Endothelial cell of umbilical vein (primary cell): ENCODE measurements at regions not wholly inside any gene's neighbourhood (a gene's known extent, or its start where the extent isn't known, plus 50 kb on each side); places are given as distances from the start of the nearest gene placed in this dataset.

Source experiments
- BruUV-seq: library from RNA; stranded (reverse); fragments of 400-500 nt; replicated peaks from 2 replicates; lab custom pipeline; 2021; lab: Mats Ljungman, UMichigan
- CTCF ChIA-PET: fragments of 300-600, 350-600 bp; sonication (Branson Sonifier 250); formaldehyde crosslinking; loops from one replicate; lab custom pipeline; 2021; ENCODE audit warnings: antibody characterized with exemption, inconsistent platforms; lab: Charles Lee
- POLR2A ChIA-PET: fragments of 300-600, 350-600 bp; sonication (Branson Sonifier 250); formaldehyde crosslinking; loops from one replicate; lab custom pipeline; 2021; ENCODE audit warnings: antibody characterized with exemption, inconsistent platforms; lab: Charles Lee
- DNase-seq: peaks from one replicate; pipeline ENCODE4 v3.0.0-alpha.2; 2011; ENCODE audit warnings: low read depth, low spot score
- FAIRE-seq: peaks from 2 replicates; lab custom pipeline; 2011; peaks lifted over from hg19 to GRCh38; lab: Jason Lieb, UNC
- H2AFZ ChIP-seq: 2 replicates; pipeline ENCODE4 v1.6.0; 2012; ENCODE audit warnings: low read depth, low read length, control low read depth, inconsistent platforms
- H3K27ac ChIP-seq: 2 replicates; pipeline ENCODE4 v1.5.1; 2011; ENCODE audit warnings: low read depth, mild to moderate bottlenecking, control low read depth, low read length, moderate library complexity; ENCODE audit not compliant: insufficient read depth
- H3K27me3 ChIP-seq, 2 experiments: 2 replicates each; pipeline versions ENCODE4 v1.6.0 to v1.6.1; 2011; ENCODE audit warnings: low read length in 2 of 2, mixed read lengths in 1 of 2; ENCODE audit not compliant: control insufficient read depth in 2 of 2, insufficient read depth in 2 of 2
- H3K36me3 ChIP-seq, 2 experiments: 2 replicates in 1 of 2; 3 replicates in 1 of 2; pipeline ENCODE4 v1.5.1; 2011; ENCODE audit warnings: low read length in 2 of 2, mild to moderate bottlenecking in 1 of 2, moderate library complexity in 1 of 2; ENCODE audit not compliant: control insufficient read depth in 2 of 2, insufficient read depth in 2 of 2; ENCODE audit errors: extremely low read depth in 1 of 2
- H3K4me1 ChIP-seq: 3 replicates; pipeline ENCODE4 v1.5.1; 2011; ENCODE audit warnings: mild to moderate bottlenecking, low read length; ENCODE audit not compliant: control insufficient read depth, insufficient read depth; ENCODE audit errors: extremely low read depth
- H3K4me2 ChIP-seq: 2 replicates; pipeline ENCODE4 v1.6.1; 2011; ENCODE audit warnings: low read length, control low read depth, mixed read lengths; ENCODE audit not compliant: insufficient read depth
- H3K4me3 ChIP-seq, 3 experiments: fragments of 200-600 bp in 1 of 3; sonication (generic), shearing (Covaris generic) in 1 of 3; replicated peaks in 1 of 3; 2 replicates each; pipeline ENCODE4 v1.5.1; 2011 to 2016; ENCODE audit warnings: control low read depth in 3 of 3, low read length in 3 of 3, mild to moderate bottlenecking in 2 of 3, inconsistent platforms in 1 of 3, low read depth in 1 of 3, moderate library complexity in 1 of 3; ENCODE audit not compliant: insufficient read depth in 1 of 3
- H3K79me2 ChIP-seq: 2 replicates; pipeline ENCODE4 v1.6.0; 2012; ENCODE audit warnings: low read length, inconsistent platforms; ENCODE audit not compliant: control insufficient read depth, insufficient read depth
- H3K9ac ChIP-seq: replicated peaks from 2 replicates; pipeline ENCODE3; 2011; ENCODE audit warnings: low read length, control low read depth; ENCODE audit not compliant: insufficient read depth; ENCODE audit errors: extremely low read depth
- H3K9me1 ChIP-seq: replicated peaks from 3 replicates; pipeline ENCODE4 v1.6.0; 2011; ENCODE audit warnings: mild to moderate bottlenecking, low read length; ENCODE audit not compliant: control insufficient read depth, insufficient read depth; ENCODE audit errors: extremely low read depth
- H3K9me3 ChIP-seq: replicated peaks from 2 replicates; pipeline ENCODE4 v1.5.1; 2012; ENCODE audit warnings: low read length, inconsistent platforms; ENCODE audit not compliant: control insufficient read depth, insufficient read depth
- H4K20me1 ChIP-seq: replicated peaks from 2 replicates; pipeline ENCODE3; 2011; ENCODE audit warnings: mild to moderate bottlenecking, low read length; ENCODE audit not compliant: control insufficient read depth, insufficient read depth; ENCODE audit errors: extremely low read depth
- EZH2 ChIP-seq: IDR thresholded peaks from 2 replicates; pipeline ENCODE4 v1.6.1; 2012; ENCODE audit warnings: borderline replicate concordance, low read depth, mild to moderate bottlenecking, moderate library complexity, low read length, inconsistent platforms; ENCODE audit not compliant: severe bottlenecking
- FOS ChIP-seq: IDR thresholded peaks from 2 replicates; pipeline ENCODE4 v1.6.1; 2011; ENCODE audit warnings: mild to moderate bottlenecking, low read length, moderate library complexity, borderline replicate concordance; ENCODE audit not compliant: insufficient read depth
- GATA2 ChIP-seq: IDR thresholded peaks from 2 replicates; pipeline ENCODE4 v1.7.0; 2011; ENCODE audit warnings: low read depth, mild to moderate bottlenecking, moderate library complexity, mixed read lengths, low read length; ENCODE audit not compliant: insufficient read length, insufficient read depth
- JUN ChIP-seq: IDR thresholded peaks from 2 replicates; pipeline ENCODE4 v1.6.1; 2011; ENCODE audit warnings: borderline replicate concordance, low read depth; ENCODE audit not compliant: insufficient read length, insufficient read depth
- MYC ChIP-seq: IDR thresholded peaks from one replicate; pipeline ENCODE4 v1.6.1; 2011; ENCODE audit warnings: mild to moderate bottlenecking, low read depth, low read length
- POLR2A ChIP-seq: IDR thresholded peaks from 2 replicates; pipeline ENCODE4 v1.6.1; 2012; ENCODE audit warnings: low read depth, mild to moderate bottlenecking, control low read depth, low read length
- POLR2AphosphoS5 ChIP-seq: IDR thresholded peaks from 2 replicates; pipeline ENCODE4 v1.6.1; 2012; ENCODE audit warnings: low read depth, mild to moderate bottlenecking, control low read depth, low read length, moderate library complexity; ENCODE audit not compliant: insufficient read depth
- dilution Hi-C: fragments of 300-500 bp; cut with MboI; formaldehyde crosslinking; loops from one replicate; pipeline ENCODE4 v1.15.0; 2019; ENCODE audit warnings: low sequenced_read_pairs; ENCODE audit not compliant: extremely low pct_ligation_motif_present
- intact Hi-C: fragments of 100-400 bp; cut with micrococcal nuclease; formaldehyde crosslinking; loops from one replicate; pipeline ENCODE4 v1.10.0; 2022
- TF ChIP-seq, protein P1 (sequence below): IDR thresholded peaks from 2 replicates; pipeline ENCODE4 v1.6.1; 2011; ENCODE audit not compliant: insufficient read depth, insufficient read length

DNA sequence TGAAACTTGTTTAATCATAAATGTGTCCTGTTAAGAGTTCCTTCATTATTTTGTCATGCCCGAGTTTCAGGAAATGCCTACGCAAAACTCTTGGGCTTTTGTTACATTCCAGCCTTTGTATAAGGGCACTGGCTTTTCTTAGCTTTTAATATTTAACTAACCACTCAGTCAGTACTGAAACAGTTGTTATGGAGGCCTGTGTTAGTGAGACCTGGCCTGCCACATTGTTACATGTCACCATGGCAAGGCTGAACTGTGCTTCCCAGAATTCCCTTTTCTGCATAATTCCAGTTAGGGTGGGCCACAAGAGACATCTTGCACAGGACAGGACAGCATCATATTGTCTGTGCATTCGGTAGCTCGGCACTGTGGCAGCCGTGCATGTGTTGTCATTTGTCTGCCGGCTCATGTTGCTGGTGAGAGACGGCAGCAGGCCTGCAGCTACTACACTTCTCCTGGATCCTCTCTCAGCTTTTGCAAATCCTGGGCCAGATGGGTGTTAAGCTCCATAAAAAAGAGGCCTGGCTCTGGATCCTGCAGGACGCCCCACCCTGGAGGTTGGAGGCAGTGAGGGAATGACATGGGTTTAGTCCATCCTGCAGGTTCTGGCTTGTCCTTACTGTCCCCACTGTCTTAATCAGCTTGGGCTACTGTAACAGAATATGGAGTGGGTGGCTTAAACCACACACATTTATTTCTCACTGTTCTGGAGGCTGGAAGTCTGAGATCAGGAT, 128.8 kb upstream of the DTNBP1 start:
- ChIA-PET POLR2A (no interaction called here), CTCF (interaction anchor here (1.4 kb wide), 1 partner anchor 337 kb away, joined by 4 read pairs; the partner anchor contains the start of gene MYLIP)
- H3K4me3 ChIP-seq, result no peak overlapping the region
- FAIRE-seq (no peak), DNase-seq (peak; percentile 11)
- TF ChIP-seq POLR2A (no peak), FOS (no peak), MYC (no peak)
- H3K4me1 ChIP-seq, result no peaks in the 10 kb centered on the region
- H3K79me2 ChIP-seq, result no peaks in the 10 kb centered on the region
- intact Hi-C loops, result no loop called here
- BruUV-seq, result no TSS peak
- no peak overlapping the region for H3K27ac ChIP-seq
- no peaks in the 10 kb centered on the region for H3K9me3 ChIP-seq
- no peak overlapping the region for H3K9ac ChIP-seq
- H2AFZ ChIP-seq, result no peak overlapping the region
- no peaks in the 10 kb centered on the region for H3K27me3 ChIP-seq
- dilution Hi-C loops, result no loop called here
- no peak overlapping the region for H3K4me2 ChIP-seq
- no peaks in the 10 kb centered on the region for H3K36me3 ChIP-seq
- H3K9me1 ChIP-seq, result no peaks in the 10 kb centered on the region
- H4K20me1 ChIP-seq, result no peaks in the 10 kb centered on the region

DNA sequence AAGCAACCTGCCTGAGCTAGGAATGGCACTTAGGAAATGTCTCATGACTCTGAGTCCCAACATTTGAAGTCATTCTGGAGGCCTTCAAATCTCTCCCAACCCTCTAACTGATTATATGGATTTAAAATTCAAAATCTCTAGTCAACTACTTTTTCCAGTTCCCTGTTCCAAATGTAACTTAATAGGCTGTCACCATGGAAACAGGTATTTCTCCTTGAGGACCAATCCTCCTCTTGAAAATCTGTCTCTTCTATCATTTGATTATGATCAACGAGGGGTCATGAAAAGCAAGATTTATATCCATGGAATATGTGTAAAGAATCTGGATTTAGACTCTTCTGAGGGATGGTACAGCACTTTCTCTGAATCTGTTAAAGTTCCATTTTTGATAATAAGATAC, 127.3 kb upstream of the DTNBP1 start:
- TF ChIP-seq POLR2A (no peak), GATA2 (no peak), EZH2 (no peak), FOS (no peak), MYC (no peak), JUN (no peak), POLR2AphosphoS5 (no peak)
- TF ChIP-seq, protein P1, sequence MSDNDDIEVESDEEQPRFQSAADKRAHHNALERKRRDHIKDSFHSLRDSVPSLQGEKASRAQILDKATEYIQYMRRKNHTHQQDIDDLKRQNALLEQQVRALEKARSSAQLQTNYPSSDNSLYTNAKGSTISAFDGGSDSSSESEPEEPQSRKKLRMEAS, result no peak
- intact Hi-C loops, result no loop called here
- no peak for DNase-seq
- no peak overlapping the region for H3K9ac ChIP-seq
- no peak overlapping the region for H2AFZ ChIP-seq
- H4K20me1 ChIP-seq, result no peaks in the 10 kb centered on the region
- H3K27ac ChIP-seq, result no peak overlapping the region
- no peaks in the 10 kb centered on the region for H3K9me3 ChIP-seq
- FAIRE-seq, result no peak
- H3K27me3 ChIP-seq, result no peaks in the 10 kb centered on the region
- H3K4me1 ChIP-seq, result no peaks in the 10 kb centered on the region
- CTCF ChIA-PET, result interaction anchor here (1.5 kb wide), 1 partner anchor 61 kb away, joined by 3 read pairs; no protein-coding TSS in a partner anchor
- H3K36me3 ChIP-seq, result no peaks in the 10 kb centered on the region
- POLR2A ChIA-PET, result no interaction called here
- H3K4me3 ChIP-seq, result no peak overlapping the region
- dilution Hi-C loops, result no loop called here
- no TSS peak for BruUV-seq
- H3K79me2 ChIP-seq, result no peaks in the 10 kb centered on the region
- no peak overlapping the region for H3K4me2 ChIP-seq
- H3K9me1 ChIP-seq, result no peaks in the 10 kb centered on the region
